Stomach (tissue), 8 donors: ENCODE measurements at regions not wholly inside any gene's neighbourhood (a gene's known extent, or its start where the extent isn't known, plus 50 kb on each side); places are given as distances from the start of the nearest gene placed in this dataset.

Experiments
- DNase-seq, 2 donors: peaks; one replicate each; pipeline versions ENCODE4 v3.0.0 to v3.0.0-alpha.2; 2013 to 2019
- H3K27ac ChIP-seq, 5 donors: fragments of 200-600 bp in 4 of 5; sonication (generic) in 4 of 5; one replicate each; pipeline ENCODE4 v1.5.1; 2013 to 2019; ENCODE audit warnings: mild to moderate bottlenecking in 1 of 5, moderate library complexity in 1 of 5
- H3K27me3 ChIP-seq, 3 donors: fragments of 200-600 bp; sonication (generic); one replicate each; pipeline ENCODE4 v1.5.1; 2017 to 2019; ENCODE audit warnings: mixed run types in 1 of 3
- H3K36me3 ChIP-seq, 4 donors: fragments of 200-600 bp; sonication (generic); 1 replicate in 3 of 4; 2 replicates in 1 of 4; pipeline ENCODE4 v1.5.1; 2016 to 2019
- H3K4me1 ChIP-seq, 4 donors: fragments of 200-600 bp; sonication (generic); one replicate each; pipeline ENCODE4 v1.5.1; 2016 to 2019
- H3K4me3 ChIP-seq, 4 donors: fragments of 200-600 bp; sonication (generic) in 3 of 4; one replicate each; pipeline ENCODE4 v1.5.1; 2016 to 2019; ENCODE audit warnings: mild to moderate bottlenecking in 1 of 4
- H3K9me3 ChIP-seq, 4 donors: fragments of 200-600 bp; sonication (generic); one replicate each; pipeline ENCODE4 v1.5.1; 2016 to 2019
- CTCF ChIP-seq, 7 experiments: fragments of 450-650 bp in 4 of 7; fragments of 200-600 bp in 3 of 7; sonication (generic) in 3 of 7; IDR thresholded peaks; one replicate each; pipeline ENCODE4 v1.5.1; 2016 to 2019; ENCODE audit warnings: antibody characterized with exemption in 7 of 7, control low read depth in 2 of 7, mild to moderate bottlenecking in 1 of 7
- EP300 ChIP-seq: sonication (generic); formaldehyde crosslinking; IDR thresholded peaks from one replicate; pipeline ENCODE4 v1.6.1; 2017; ENCODE audit warnings: antibody characterized with exemption
- POLR2A ChIP-seq, 4 donors: fragments of 450-650 bp; IDR thresholded peaks; one replicate each; pipeline ENCODE4 v1.6.1; 2016; ENCODE audit warnings: antibody characterized with exemption in 4 of 4, control low read depth in 2 of 4, mild to moderate bottlenecking in 1 of 4, moderate library complexity in 1 of 4
- POLR2AphosphoS5 ChIP-seq, 3 donors: sonication (generic); formaldehyde crosslinking; IDR thresholded peaks; one replicate each; pipeline ENCODE4 v1.6.1; 2016; ENCODE audit warnings: antibody characterized with exemption in 3 of 3
- WGBS, 5 donors: extraction: QIAGEN DNeasy Blood & Tissue Kit in 3 of 5; methylation state at CpG; one replicate each; pipeline versions ENCODE4 v1.1.5 to v1.1.7; 2013 to 2018; 5-methylcytosine and 5-hydroxymethylcytosine counted together
- intact Hi-C: fragments of 100-400 bp; cut with DNase I; formaldehyde crosslinking; loops from one replicate; pipeline ENCODE4 v1.15.1; 2023; ENCODE audit warnings: low total_unique reads
- donor health status: healthy with polysubstance abuse.
- donor health status: Bipolar disorder and iron deficiency.
- donor health status: healthy.

- no peak for DNase-seq
- no peak for TF ChIP-seq EP300
- TF ChIP-seq POLR2AphosphoS5 (IDR thresholded peaks at IDR 0.05) = no peak
- no peak for TF ChIP-seq CTCF (IDR thresholded peaks at IDR 0.05)
- TF ChIP-seq POLR2A (IDR thresholded peaks at IDR 0.05) = no peak
- no peaks in the 10 kb centered on the region for H3K4me1 ChIP-seq
- no peaks in the 10 kb centered on the region for H3K27me3 ChIP-seq
- no peak overlapping the region for H3K4me3 ChIP-seq
- WGBS, 5 donors = 49 to 82% (median 64%) methylated on average over 3 of the region's 3 CpGs
- H3K27ac ChIP-seq = no peak overlapping the region
- H3K36me3 ChIP-seq = no peaks in the 10 kb centered on the region
- H3K9me3 ChIP-seq = peaks cover 0 to 13% (median 7%) of the 10 kb centered on the region in 4 donors
- intact Hi-C loops = no loop called here
Observed at GRCh38 chr7:46397591-46397990, 476.5 kb upstream of the IGFBP3 start.

GRCh38 chr7:46396481-46396880, 475.4 kb upstream of the IGFBP3 start:
- intact Hi-C loops = no loop called here
- TF ChIP-seq EP300 (no peak), POLR2A (IDR thresholded peaks at IDR 0.05) (no peak), POLR2AphosphoS5 (IDR thresholded peaks at IDR 0.05) (no peak), CTCF (IDR thresholded peaks at IDR 0.05) (no peak)
- WGBS, 5 donors = 70 to 86% (median 79%) methylated on average over 7 of the region's 7 CpGs
- H3K4me1 ChIP-seq = peaks cover 0 to 5% (median 0%) of the 10 kb centered on the region in 4 donors
- no peak for DNase-seq
- H3K36me3 ChIP-seq = no peaks in the 10 kb centered on the region
- H3K4me3 ChIP-seq = no peak overlapping the region
- H3K27ac ChIP-seq = no peak overlapping the region
- no peaks in the 10 kb centered on the region for H3K27me3 ChIP-seq
- peaks cover 0 to 7% (median 6%) of the 10 kb centered on the region in 4 donors for H3K9me3 ChIP-seq

GRCh38 chr7:46393142-46393541, 472.1 kb upstream of the IGFBP3 start:
- Histone ChIP-seq H3K27me3 (no peaks in the 10 kb centered on the region), H3K27ac (no peak overlapping the region), H3K9me3 (no peaks in the 10 kb centered on the region), H3K4me1 (peaks cover 0 to 13% (median 0%) of the 10 kb centered on the region in 4 donors), H3K36me3 (no peaks in the 10 kb centered on the region), H3K4me3 (no peak overlapping the region)
- intact Hi-C loops = no loop called here
- DNase-seq = no peak
- 83 to 89% (median 86%) methylated on average over 3 of the region's 3 CpGs for WGBS, 5 donors
- TF ChIP-seq CTCF (IDR thresholded peaks at IDR 0.05) (no peak), POLR2AphosphoS5 (IDR thresholded peaks at IDR 0.05) (no peak), EP300 (no peak), POLR2A (IDR thresholded peaks at IDR 0.05) (no peak)

GRCh38 chr7:46391231-46392201, 470.4 kb upstream of the IGFBP3 start:
- DNase-seq = peak in 1 of 2 donors; percentile 30
- Histone ChIP-seq H3K4me3 (no peak overlapping the region), H3K27ac (peak overlapping the region in 1 of 5 donors; percentile 8), H3K36me3 (no peaks in the 10 kb centered on the region), H3K27me3 (no peaks in the 10 kb centered on the region), H3K9me3 (no peaks in the 10 kb centered on the region), H3K4me1 (peaks cover 0 to 13% (median 0%) of the 10 kb centered on the region in 4 donors)
- 30 to 57% (median 52%) methylated on average over 5 of the region's 5 CpGs for WGBS, 5 donors
- TF ChIP-seq CTCF (IDR thresholded peaks at IDR 0.05) = no peak
- TF ChIP-seq POLR2AphosphoS5 (IDR thresholded peaks at IDR 0.05) = no peak
- no peak for TF ChIP-seq EP300
- TF ChIP-seq POLR2A (IDR thresholded peaks at IDR 0.05) = no peak
- intact Hi-C loops = no loop called here
